C4-2B (cell line): ENCODE measurements at regions not wholly inside any gene's neighbourhood (a gene's known extent, or its start where the extent isn't known, plus 50 kb on each side); places are given as distances from the start of the nearest gene placed in this dataset.

ENCODE experiments used
- H3K27ac ChIP-seq: fragments of 450-650 bp; 2 replicates; pipeline ENCODE4 v1.5.1; 2017
- CTCF ChIP-seq: fragments of 450-650 bp; conservative IDR thresholded peaks from 2 replicates; pipeline ENCODE4 v1.5.1; 2017; ENCODE audit warnings: mild to moderate bottlenecking
- ZFX ChIP-seq: fragments of 450-650 bp; IDR thresholded peaks from 2 replicates; pipeline ENCODE4 v1.6.1; 2017

- no peak overlapping the region for H3K27ac ChIP-seq
- no peak for TF ChIP-seq ZFX
- no peak for TF ChIP-seq CTCF
Observed at GRCh38 chr10:3551761-3552160, 233.2 kb downstream of the KLF6 start.

- no peak for TF ChIP-seq ZFX
- H3K27ac ChIP-seq, result no peak overlapping the region
Observed at GRCh38 chr10:3549118-3549517, 235.9 kb downstream of the KLF6 start.

- TF ChIP-seq CTCF, result no peak
- no peak for TF ChIP-seq ZFX
- H3K27ac ChIP-seq, result no peak overlapping the region
Observed at GRCh38 chr10:3548702-3549101, 236.3 kb downstream of the KLF6 start.

- TF ChIP-seq ZFX, result no peak
- no peak for TF ChIP-seq CTCF
- H3K27ac ChIP-seq, result no peak overlapping the region
Observed at GRCh38 chr10:3548076-3548475, 236.9 kb downstream of the KLF6 start.

- no peak for TF ChIP-seq ZFX
- TF ChIP-seq CTCF, result no peak
- no peak overlapping the region for H3K27ac ChIP-seq
Observed at GRCh38 chr10:3544561-3544960, 240.4 kb downstream of the KLF6 start.

GRCh38 chr10:3542185-3542611 is 242.8 kb downstream of the KLF6 start:
- no peak overlapping the region for H3K27ac ChIP-seq
- TF ChIP-seq ZFX, result no peak
- no peak for TF ChIP-seq CTCF

GRCh38 chr10:3539696-3540383 is 245.2 kb downstream of the KLF6 start:
- TF ChIP-seq CTCF (no peak), ZFX (no peak)
- H3K27ac ChIP-seq, result peak overlapping the region; percentile 53; the same call in 1 of the 2 replicates
